Type B pancreatic cell (in vitro differentiated cells): ENCODE measurements at regions not wholly inside any gene's neighbourhood (a gene's known extent, or its start where the extent isn't known, plus 50 kb on each side); places are given as distances from the start of the nearest gene placed in this dataset.

Experiments used
- DNase-seq: peaks from one replicate; pipeline ENCODE4 v3.0.0; 2021; ENCODE audit warnings: mixed read lengths; ENCODE audit not compliant: unreplicated experiment; ENCODE audit errors: extremely low spot score
- H3K27ac Mint-ChIP-seq: 2 replicates; pipeline ENCODE4 v1.8.0; 2021; ENCODE audit warnings: mild to moderate bottlenecking, mixed read lengths
- H3K27me3 Mint-ChIP-seq: 2 replicates; pipeline ENCODE4 v1.8.0; 2021; ENCODE audit warnings: mixed read lengths
- H3K36me3 Mint-ChIP-seq: 2 replicates; pipeline ENCODE4 v1.8.0; 2021; ENCODE audit warnings: mixed read lengths
- H3K4me1 Mint-ChIP-seq: one replicate; pipeline ENCODE4 v1.8.0; 2021; ENCODE audit warnings: mixed read lengths; ENCODE audit not compliant: unreplicated experiment
- H3K4me3 Mint-ChIP-seq: 2 replicates; pipeline ENCODE4 v1.8.0; 2021; ENCODE audit warnings: mild to moderate bottlenecking, mixed read lengths
- H3K9me3 Mint-ChIP-seq: 2 replicates; pipeline ENCODE4 v1.8.0; 2021; ENCODE audit warnings: mixed read lengths
- CTCF ChIP-seq: fragments of 200-600 bp; sonication (generic); conservative IDR thresholded peaks from 2 replicates; pipeline ENCODE4 v1.5.0; 2021; ENCODE audit warnings: antibody characterized with exemption, mild to moderate bottlenecking

GRCh38 chr3:82078246-82078645 lies 316.8 kb upstream of the GBE1 start:
- no peak overlapping the region for H3K4me3 Mint-ChIP-seq
- no peaks in the 10 kb centered on the region for H3K36me3 Mint-ChIP-seq
- DNase-seq, result no peak
- no peaks in the 10 kb centered on the region for H3K9me3 Mint-ChIP-seq
- peaks cover 20% of the 10 kb centered on the region for H3K4me1 Mint-ChIP-seq
- peaks cover 2% of the 10 kb centered on the region for H3K27me3 Mint-ChIP-seq
- no peak overlapping the region for H3K27ac Mint-ChIP-seq
- TF ChIP-seq CTCF, result no peak

- Mint-ChIP-seq H3K27me3 (no peaks in the 10 kb centered on the region), H3K4me1 (no peaks in the 10 kb centered on the region), H3K4me3 (no peak overlapping the region), H3K36me3 (no peaks in the 10 kb centered on the region), H3K27ac (no peak overlapping the region), H3K9me3 (no peaks in the 10 kb centered on the region)
- no peak for TF ChIP-seq CTCF
- no peak for DNase-seq
These were observed 306.0 kb upstream of the GBE1 start for GRCh38 chr3:82067420-82067819.

GRCh38 chr3:82058809-82059208 lies 297.4 kb upstream of the GBE1 start:
- Mint-ChIP-seq H3K9me3 (no peaks in the 10 kb centered on the region), H3K27ac (no peak overlapping the region), H3K4me1 (no peaks in the 10 kb centered on the region), H3K36me3 (no peaks in the 10 kb centered on the region), H3K4me3 (no peak overlapping the region), H3K27me3 (no peaks in the 10 kb centered on the region)
- DNase-seq, result no peak
- TF ChIP-seq CTCF, result no peak

GRCh38 chr3:82055792-82056191 lies 294.3 kb upstream of the GBE1 start:
- no peaks in the 10 kb centered on the region for H3K4me1 Mint-ChIP-seq
- no peaks in the 10 kb centered on the region for H3K9me3 Mint-ChIP-seq
- H3K27me3 Mint-ChIP-seq, result no peaks in the 10 kb centered on the region
- no peaks in the 10 kb centered on the region for H3K36me3 Mint-ChIP-seq
- H3K4me3 Mint-ChIP-seq, result no peak overlapping the region
- no peak for TF ChIP-seq CTCF
- DNase-seq, result no peak
- no peak overlapping the region for H3K27ac Mint-ChIP-seq

GRCh38 chr3:82054849-82055248 lies 293.4 kb upstream of the GBE1 start:
- Mint-ChIP-seq H3K4me3 (no peak overlapping the region), H3K27ac (no peak overlapping the region), H3K9me3 (no peaks in the 10 kb centered on the region), H3K27me3 (no peaks in the 10 kb centered on the region), H3K36me3 (no peaks in the 10 kb centered on the region), H3K4me1 (no peaks in the 10 kb centered on the region)
- no peak for TF ChIP-seq CTCF
- no peak for DNase-seq

GRCh38 chr3:82053236-82053635 lies 291.8 kb upstream of the GBE1 start:
- Mint-ChIP-seq H3K36me3 (no peaks in the 10 kb centered on the region), H3K9me3 (no peaks in the 10 kb centered on the region), H3K27ac (no peak overlapping the region), H3K4me1 (no peaks in the 10 kb centered on the region), H3K4me3 (no peak overlapping the region), H3K27me3 (no peaks in the 10 kb centered on the region)
- no peak for TF ChIP-seq CTCF
- no peak for DNase-seq
